ENCODE measurements at regions not wholly inside any gene's neighbourhood (a gene's known extent, or its start where the extent isn't known, plus 50 kb on each side); places are given as distances from the start of the nearest gene placed in this dataset.

DNA sequence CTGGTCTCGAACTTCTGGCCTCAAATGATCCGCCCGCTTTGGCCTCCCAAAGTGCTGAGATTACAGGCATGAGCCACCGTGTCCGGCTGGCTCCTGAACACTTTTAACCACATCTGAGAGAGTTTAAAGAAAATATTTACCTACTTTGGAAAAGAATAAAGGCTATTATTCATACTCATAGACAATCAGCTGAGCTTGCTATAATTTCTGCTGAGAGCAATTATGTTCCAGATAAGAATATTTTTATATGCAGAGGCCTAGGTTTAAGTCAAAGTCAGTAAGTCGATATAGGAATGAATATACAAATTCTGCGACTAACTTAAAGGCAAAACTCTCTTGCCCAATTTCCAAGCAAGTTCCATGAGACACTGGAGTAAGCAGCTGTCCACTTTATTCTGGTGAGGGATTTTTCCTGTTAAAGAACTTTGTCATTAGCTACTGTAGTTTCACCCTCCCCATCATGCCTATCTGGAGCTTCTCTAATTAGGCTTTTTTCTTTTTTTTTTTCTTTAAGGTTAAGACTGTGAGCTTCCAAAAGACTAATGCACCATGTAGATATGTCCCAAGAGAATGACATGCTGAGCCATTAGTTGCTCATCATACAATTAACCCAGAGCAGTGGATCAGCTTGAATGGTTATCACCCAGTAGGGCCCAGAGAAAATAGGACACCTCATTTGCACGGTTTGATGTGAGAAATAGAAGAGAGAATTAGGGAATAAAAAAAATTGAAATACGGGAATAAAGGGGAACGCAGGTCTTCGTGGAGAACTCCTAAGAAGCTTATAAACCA is 260.1 kb downstream of the KCNE4 start:
- no peak for TF ChIP-seq POLR2A (IDR thresholded peaks at IDR 0.05)
- TF ChIP-seq EP300 (IDR thresholded peaks at IDR 0.05), result no peak
